DND-41 (cell line): ENCODE measurements at regions not wholly inside any gene's neighbourhood (a gene's known extent, or its start where the extent isn't known, plus 50 kb on each side); places are given as distances from the start of the nearest gene placed in this dataset.

Source experiments
- EZH2 ChIP-seq: IDR thresholded peaks from 3 replicates; pipeline ENCODE4 v1.6.1; 2012; ENCODE audit warnings: borderline replicate concordance, low read depth, mild to moderate bottlenecking, moderate library complexity, low read length, inconsistent platforms; ENCODE audit not compliant: severe bottlenecking
- TF ChIP-seq, protein P1 (sequence below): IDR thresholded peaks from 2 replicates; pipeline ENCODE4 v1.5.1; 2012; ENCODE audit warnings: borderline replicate concordance, low read length, moderate library complexity, mild to moderate bottlenecking; ENCODE audit not compliant: poor library complexity, severe bottlenecking; ENCODE audit errors: extremely low read depth

DNA sequence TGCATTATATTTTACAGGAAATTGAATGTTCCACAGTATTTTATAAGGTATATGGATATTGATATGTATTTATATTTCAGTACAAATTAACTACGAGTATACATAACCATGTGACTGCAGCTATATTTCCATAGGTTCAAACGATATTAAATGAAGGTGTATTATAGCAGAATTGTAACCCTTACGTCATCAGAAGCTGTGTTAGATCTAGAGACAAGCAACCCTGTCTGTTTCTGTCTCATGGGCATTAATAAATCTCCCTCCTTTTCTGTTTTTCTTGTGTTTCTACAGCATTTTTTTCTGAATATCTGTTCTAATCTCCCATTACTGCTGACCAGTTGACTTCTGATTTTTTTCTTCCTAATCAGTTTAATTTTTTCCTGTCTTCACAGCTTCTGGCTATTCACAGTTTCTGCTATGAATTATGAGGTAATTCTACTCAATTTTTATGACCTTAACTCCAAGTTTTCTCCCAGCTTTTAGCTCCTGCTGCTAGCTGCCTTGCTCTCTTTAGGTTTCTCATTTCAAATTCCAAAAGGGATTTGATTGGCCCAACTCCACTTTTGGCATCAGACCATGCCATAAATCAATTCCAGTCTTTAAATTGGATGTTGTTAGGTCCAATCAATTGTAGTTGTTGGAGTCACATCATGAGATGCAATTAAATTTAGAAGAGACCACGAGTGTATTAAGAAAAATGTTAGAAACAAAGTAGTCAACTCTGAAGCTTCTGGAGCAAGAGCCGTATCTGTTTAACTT is 277.5 kb upstream of the ZSWIM2 start:
- TF ChIP-seq, protein P1, sequence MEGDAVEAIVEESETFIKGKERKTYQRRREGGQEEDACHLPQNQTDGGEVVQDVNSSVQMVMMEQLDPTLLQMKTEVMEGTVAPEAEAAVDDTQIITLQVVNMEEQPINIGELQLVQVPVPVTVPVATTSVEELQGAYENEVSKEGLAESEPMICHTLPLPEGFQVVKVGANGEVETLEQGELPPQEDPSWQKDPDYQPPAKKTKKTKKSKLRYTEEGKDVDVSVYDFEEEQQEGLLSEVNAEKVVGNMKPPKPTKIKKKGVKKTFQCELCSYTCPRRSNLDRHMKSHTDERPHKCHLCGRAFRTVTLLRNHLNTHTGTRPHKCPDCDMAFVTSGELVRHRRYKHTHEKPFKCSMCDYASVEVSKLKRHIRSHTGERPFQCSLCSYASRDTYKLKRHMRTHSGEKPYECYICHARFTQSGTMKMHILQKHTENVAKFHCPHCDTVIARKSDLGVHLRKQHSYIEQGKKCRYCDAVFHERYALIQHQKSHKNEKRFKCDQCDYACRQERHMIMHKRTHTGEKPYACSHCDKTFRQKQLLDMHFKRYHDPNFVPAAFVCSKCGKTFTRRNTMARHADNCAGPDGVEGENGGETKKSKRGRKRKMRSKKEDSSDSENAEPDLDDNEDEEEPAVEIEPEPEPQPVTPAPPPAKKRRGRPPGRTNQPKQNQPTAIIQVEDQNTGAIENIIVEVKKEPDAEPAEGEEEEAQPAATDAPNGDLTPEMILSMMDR, result no peak
- no peak for TF ChIP-seq EZH2
